EL (cell line): ENCODE measurements at regions not wholly inside any gene's neighbourhood (a gene's known extent, or its start where the extent isn't known, plus 50 kb on each side); places are given as distances from the start of the nearest gene placed in this dataset.

ENCODE experiments used
- DNase-seq: peaks from one replicate; pipeline ENCODE4 v3.0.0-alpha.2; 2016

GRCh38 chr12:115416869-115417268, 732.9 kb upstream of the TBX3 start:
- DNase-seq, result no peak

- no peak for DNase-seq
Measured at GRCh38 chr12:115413626-115414025, 729.7 kb upstream of the TBX3 start.

- no peak for DNase-seq
Measured at GRCh38 chr12:115412831-115413230, 728.9 kb upstream of the TBX3 start.

- no peak for DNase-seq
Measured at GRCh38 chr12:115411121-115411520, 727.1 kb upstream of the TBX3 start.

GRCh38 chr12:115408642-115409041, 724.7 kb upstream of the TBX3 start:
- DNase-seq, result no peak

GRCh38 chr12:115407723-115408122, 723.7 kb upstream of the TBX3 start:
- DNase-seq, result no peak

GRCh38 chr12:115407036-115407435, 723.1 kb upstream of the TBX3 start:
- DNase-seq, result no peak

GRCh38 chr12:115405471-115405860, 721.5 kb upstream of the TBX3 start:
- no peak for DNase-seq

- peak; percentile 95 for DNase-seq
Measured at GRCh38 chr12:115404761-115405470, 720.9 kb upstream of the TBX3 start.

- DNase-seq, result no peak
Measured at GRCh38 chr12:115403689-115404088, 719.7 kb upstream of the TBX3 start.

GRCh38 chr12:115403253-115403652, 719.3 kb upstream of the TBX3 start:
- DNase-seq, result no peak

- DNase-seq, result peak; percentile 4
Measured at GRCh38 chr12:115402443-115403180, 718.6 kb upstream of the TBX3 start.

GRCh38 chr12:115401761-115402160, 717.8 kb upstream of the TBX3 start:
- DNase-seq, result no peak

GRCh38 chr12:115400011-115400410, 716.0 kb upstream of the TBX3 start:
- DNase-seq, result no peak

GRCh38 chr12:115398311-115398781, 714.4 kb upstream of the TBX3 start:
- peak; percentile 6 for DNase-seq

GRCh38 chr12:115396567-115396966, 712.6 kb upstream of the TBX3 start:
- no peak for DNase-seq

- DNase-seq, result peak; percentile 12
Measured at GRCh38 chr12:115394496-115395220, 710.7 kb upstream of the TBX3 start.

- DNase-seq, result no peak
Measured at GRCh38 chr12:115388139-115388538, 704.2 kb upstream of the TBX3 start.

- no peak for DNase-seq
Measured at GRCh38 chr12:115387467-115387901, 703.5 kb upstream of the TBX3 start.

GRCh38 chr12:115386946-115387345, 703.0 kb upstream of the TBX3 start:
- DNase-seq, result no peak

- DNase-seq, result no peak
Measured at GRCh38 chr12:115385141-115385540, 701.2 kb upstream of the TBX3 start.

- no peak for DNase-seq
Measured at GRCh38 chr12:115384391-115384790, 700.4 kb upstream of the TBX3 start.

GRCh38 chr12:115383668-115384067, 699.7 kb upstream of the TBX3 start:
- DNase-seq, result no peak

- no peak for DNase-seq
Measured at GRCh38 chr12:115382681-115383080, 698.7 kb upstream of the TBX3 start.
